GM23248 (cell line): ENCODE measurements at regions not wholly inside any gene's neighbourhood (a gene's known extent, or its start where the extent isn't known, plus 50 kb on each side); places are given as distances from the start of the nearest gene placed in this dataset.

Experiments
- DNase-seq: peaks from one replicate; pipeline ENCODE4 v3.0.0-alpha.2; 2015
- H2AFZ ChIP-seq: fragments of 200-600 bp; sonication (generic); 2 replicates; pipeline ENCODE4 v1.6.1; 2016; ENCODE audit warnings: antibody characterized with exemption
- H3F3A ChIP-seq: fragments of 200-600 bp; sonication (generic); 2 replicates; pipeline ENCODE4 v1.6.1; 2016; ENCODE audit warnings: mild to moderate bottlenecking, antibody characterized with exemption, mixed run types; ENCODE audit not compliant: insufficient read depth
- H3K27ac ChIP-seq: fragments of 200-600 bp; sonication (generic); 2 replicates; pipeline ENCODE4 v1.5.1; 2016; ENCODE audit warnings: mild to moderate bottlenecking
- H3K27me3 ChIP-seq: fragments of 200-600 bp; sonication (generic); replicated peaks from 2 replicates; pipeline ENCODE4 v1.6.1; 2016; ENCODE audit warnings: mild to moderate bottlenecking; ENCODE audit not compliant: insufficient read depth
- H3K36me3 ChIP-seq: fragments of 200-600 bp; sonication (generic); 2 replicates; pipeline ENCODE4 v1.6.1; 2016; ENCODE audit warnings: low read depth, mild to moderate bottlenecking
- H3K4me1 ChIP-seq: fragments of 200-600 bp; sonication (generic); 2 replicates; pipeline ENCODE4 v1.6.1; 2016; ENCODE audit warnings: mild to moderate bottlenecking; ENCODE audit not compliant: insufficient read depth
- H3K4me2 ChIP-seq: fragments of 200-600 bp; sonication (generic); one replicate; pipeline ENCODE4 v1.6.1; 2016; ENCODE audit warnings: mild to moderate bottlenecking; ENCODE audit not compliant: unreplicated experiment
- H3K4me3 ChIP-seq: fragments of 200-600 bp; sonication (generic); 2 replicates; pipeline ENCODE4 v1.5.1; 2016; ENCODE audit warnings: mild to moderate bottlenecking
- H3K79me2 ChIP-seq: fragments of 200-600 bp; sonication (generic); 2 replicates; pipeline ENCODE4 v1.6.1; 2016; ENCODE audit warnings: mild to moderate bottlenecking; ENCODE audit not compliant: insufficient read depth
- H3K9ac ChIP-seq: fragments of 200-600 bp; sonication (generic); 2 replicates; pipeline ENCODE4 v1.6.1; 2016; ENCODE audit warnings: mild to moderate bottlenecking
- H3K9me2 ChIP-seq: fragments of 200-600 bp; sonication (generic); 2 replicates; pipeline ENCODE4 v1.6.1; 2016; ENCODE audit warnings: mixed run types, mild to moderate bottlenecking, moderate library complexity; ENCODE audit not compliant: insufficient read depth
- H3K9me3 ChIP-seq: fragments of 200-600 bp; sonication (generic); one replicate; pipeline ENCODE4 v1.6.1; 2017; ENCODE audit warnings: low read depth
- H4K20me1 ChIP-seq: fragments of 200-600 bp; sonication (generic); 2 replicates; pipeline ENCODE4 v1.6.0; 2016; ENCODE audit not compliant: insufficient read depth
- EZH2 ChIP-seq: fragments of 200-600 bp; sonication (generic); IDR thresholded peaks from 2 replicates; pipeline ENCODE4 v1.6.1; 2018; ENCODE audit warnings: antibody characterized with exemption, mild to moderate bottlenecking; ENCODE audit not compliant: insufficient read depth, poor library complexity, severe bottlenecking
- EZH2phosphoT487 ChIP-seq: fragments of 200-600 bp; sonication (generic); IDR thresholded peaks from 2 replicates; pipeline ENCODE4 v1.6.1; 2018; ENCODE audit warnings: antibody characterized with exemption, moderate library complexity, mild to moderate bottlenecking, low read depth; ENCODE audit not compliant: insufficient read depth
- WGBS, 2 experiments: methylation state at CpG; one replicate each; pipeline ENCODE4 v1.1.6; 2015 to 2017; ENCODE audit warnings: low lambda C conversion rate in 2 of 2, low coverage in 1 of 2; ENCODE audit errors: missing lambda C conversion rate in 2 of 2; 5-methylcytosine and 5-hydroxymethylcytosine counted together
- in situ Hi-C: fragments of 300-500 bp; cut with MboI; formaldehyde crosslinking; loops from 2 replicates; pipeline ENCODE4 v1.15.0; 2020

DNA sequence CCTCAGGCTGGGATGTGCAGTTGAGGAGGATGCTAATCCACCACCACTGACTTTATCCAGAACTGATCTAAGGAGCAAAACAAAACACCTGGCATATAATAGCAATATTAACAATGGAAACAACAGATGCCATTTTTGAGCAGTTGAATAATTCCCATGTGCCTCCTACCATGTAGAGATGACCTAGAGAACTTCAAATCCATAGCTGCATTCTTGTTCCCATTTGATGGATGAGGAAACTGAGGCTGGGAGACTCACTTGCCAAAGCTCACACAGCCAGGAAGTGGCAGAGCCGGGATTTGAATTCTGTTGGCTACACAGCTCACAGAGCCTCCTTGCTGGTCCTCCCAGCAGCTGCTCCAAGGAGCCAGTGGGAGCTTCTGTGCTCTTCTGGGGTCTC lies 155.8 kb upstream of the MYL2 start:
- Histone ChIP-seq H2AFZ (no peak overlapping the region), H3K4me1 (no peaks in the 10 kb centered on the region), H4K20me1 (no peaks in the 10 kb centered on the region), H3K9me2 (no peaks in the 10 kb centered on the region), H3F3A (no peaks in the 10 kb centered on the region), H3K9ac (no peak overlapping the region), H3K4me3 (no peak overlapping the region), H3K4me2 (no peak overlapping the region), H3K27ac (no peak overlapping the region), H3K79me2 (no peaks in the 10 kb centered on the region), H3K36me3 (no peaks in the 10 kb centered on the region), H3K27me3 (peaks cover 56% of the 10 kb centered on the region), H3K9me3 (no peaks in the 10 kb centered on the region)
- DNase-seq: no peak
- WGBS, 2 experiments: 0 to 12% methylated on average over 1 of the region's 1 CpG
- in situ Hi-C loops: no loop called here
- TF ChIP-seq EZH2phosphoT487 (no peak), EZH2 (no peak)

DNA sequence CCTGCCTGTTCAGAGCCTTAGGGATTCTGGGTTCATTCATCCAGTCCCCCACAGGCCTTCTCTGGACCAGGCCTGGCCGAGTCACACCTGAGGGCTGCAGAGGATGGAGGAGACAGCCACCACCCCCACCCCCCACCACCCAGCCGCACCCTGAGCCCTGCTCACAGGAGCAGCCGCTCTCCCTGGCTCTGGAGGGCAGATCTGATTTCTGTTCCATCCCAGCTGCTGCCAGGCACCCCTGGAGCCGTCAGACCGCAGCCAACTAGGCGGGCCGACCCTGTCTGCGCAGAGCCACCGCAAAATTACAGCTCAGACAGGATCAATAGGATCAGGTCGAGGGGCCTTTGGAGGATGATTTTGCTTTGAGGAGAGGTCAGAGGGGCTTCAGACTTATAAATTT lies 154.6 kb upstream of the MYL2 start:
- Histone ChIP-seq H3K9ac (no peak overlapping the region), H4K20me1 (no peaks in the 10 kb centered on the region), H3K27me3 (peaks cover 54% of the 10 kb centered on the region), H3K9me3 (no peaks in the 10 kb centered on the region), H3F3A (no peaks in the 10 kb centered on the region), H3K4me1 (no peaks in the 10 kb centered on the region), H3K9me2 (no peaks in the 10 kb centered on the region), H3K27ac (no peak overlapping the region), H2AFZ (no peak overlapping the region), H3K79me2 (no peaks in the 10 kb centered on the region), H3K36me3 (no peaks in the 10 kb centered on the region), H3K4me3 (no peak overlapping the region), H3K4me2 (no peak overlapping the region)
- TF ChIP-seq EZH2 (no peak), EZH2phosphoT487 (no peak)
- 46 to 53% methylated on average over 10 of the region's 10 CpGs for WGBS, 2 experiments
- DNase-seq: no peak
- in situ Hi-C loops: no loop called here

DNA sequence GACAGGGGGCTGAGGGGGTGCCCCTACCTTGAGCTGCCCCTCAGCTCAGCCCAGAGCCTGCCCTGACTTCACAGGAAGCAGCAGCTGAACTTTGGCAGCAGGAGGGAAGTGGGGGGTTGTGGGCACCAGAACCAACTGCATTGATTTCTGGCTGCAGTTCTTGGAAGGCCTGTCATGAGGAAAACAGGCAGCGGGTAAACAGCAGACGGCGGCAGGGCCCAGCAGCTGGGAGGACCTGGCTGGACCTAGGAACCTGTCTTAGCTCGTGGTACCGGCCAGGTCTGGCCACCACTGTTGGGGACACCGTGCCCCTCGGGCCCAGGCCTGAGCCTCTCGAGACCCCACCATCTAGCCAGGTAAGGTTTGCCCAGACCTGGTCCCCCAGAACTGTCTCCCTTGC lies 154.2 kb upstream of the MYL2 start:
- DNase-seq: no peak
- Histone ChIP-seq H4K20me1 (no peaks in the 10 kb centered on the region), H3K27ac (no peak overlapping the region), H2AFZ (no peak overlapping the region), H3K36me3 (no peaks in the 10 kb centered on the region), H3K9ac (no peak overlapping the region), H3K4me3 (no peak overlapping the region), H3K27me3 (peaks cover 50% of the 10 kb centered on the region), H3K9me3 (no peaks in the 10 kb centered on the region), H3K79me2 (no peaks in the 10 kb centered on the region), H3K4me1 (no peaks in the 10 kb centered on the region), H3K4me2 (no peak overlapping the region), H3F3A (no peaks in the 10 kb centered on the region), H3K9me2 (no peaks in the 10 kb centered on the region)
- 48 to 57% methylated on average over 8 of the region's 8 CpGs for WGBS, 2 experiments
- TF ChIP-seq EZH2phosphoT487: no peak
- no peak for TF ChIP-seq EZH2
- in situ Hi-C loops: no loop called here

DNA sequence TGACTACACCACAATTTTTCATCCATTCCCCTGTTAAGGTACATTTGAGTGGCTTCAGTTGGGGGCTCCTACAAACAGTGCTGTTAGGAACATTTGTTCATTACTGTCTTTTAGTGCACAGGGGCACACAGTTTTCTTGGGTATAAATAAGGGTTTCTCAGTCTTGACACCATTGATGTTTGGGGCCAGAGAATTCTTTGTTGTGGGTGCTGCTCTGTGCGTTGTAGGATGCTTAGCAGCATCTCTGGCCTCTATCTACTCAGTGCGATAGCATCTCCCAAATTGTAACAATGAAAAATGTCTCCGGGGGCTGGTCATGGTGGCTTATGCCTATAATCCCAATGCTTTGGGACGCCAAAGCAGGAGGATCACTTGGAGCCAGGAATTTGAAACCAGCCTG lies 153.0 kb upstream of the MYL2 start:
- no peaks in the 10 kb centered on the region for H4K20me1 ChIP-seq
- in situ Hi-C loops: no loop called here
- H3K4me1 ChIP-seq: no peaks in the 10 kb centered on the region
- DNase-seq: no peak
- no peak overlapping the region for H3K27ac ChIP-seq
- no peak overlapping the region for H3K4me2 ChIP-seq
- H3F3A ChIP-seq: no peaks in the 10 kb centered on the region
- no peaks in the 10 kb centered on the region for H3K36me3 ChIP-seq
- 52 to 54% methylated on average over 4 of the region's 4 CpGs for WGBS, 2 experiments
- peaks cover 54% of the 10 kb centered on the region for H3K27me3 ChIP-seq
- no peaks in the 10 kb centered on the region for H3K79me2 ChIP-seq
- H3K4me3 ChIP-seq: no peak overlapping the region
- no peak overlapping the region for H3K9ac ChIP-seq
- no peaks in the 10 kb centered on the region for H3K9me3 ChIP-seq
- TF ChIP-seq EZH2 (no peak), EZH2phosphoT487 (no peak)
- no peak overlapping the region for H2AFZ ChIP-seq
- no peaks in the 10 kb centered on the region for H3K9me2 ChIP-seq

DNA sequence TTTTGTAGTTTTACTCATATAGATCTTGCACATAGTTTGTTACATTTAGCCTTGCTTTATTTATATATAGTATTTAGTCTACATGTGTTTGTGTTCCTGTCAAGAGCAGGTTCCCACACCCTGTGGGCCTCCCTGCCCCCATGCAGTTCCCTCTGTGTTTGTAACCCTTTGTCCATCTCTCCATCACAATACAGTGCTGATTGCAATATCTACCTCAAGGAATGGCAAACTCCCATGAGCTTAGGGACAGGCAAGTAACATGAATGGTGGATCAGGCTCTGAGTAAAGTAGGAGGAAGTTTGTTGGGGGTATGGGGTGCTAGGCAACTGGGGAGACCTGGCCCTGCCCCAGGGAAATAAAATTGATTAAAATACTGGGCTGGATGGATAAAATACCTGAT lies 151.9 kb upstream of the MYL2 start:
- Histone ChIP-seq H4K20me1 (no peaks in the 10 kb centered on the region), H3K4me1 (no peaks in the 10 kb centered on the region), H3K27me3 (peaks cover 50% of the 10 kb centered on the region), H3K9ac (no peak overlapping the region), H3K79me2 (no peaks in the 10 kb centered on the region), H3K9me2 (no peaks in the 10 kb centered on the region), H3K36me3 (no peaks in the 10 kb centered on the region), H3K27ac (no peak overlapping the region), H3K9me3 (no peaks in the 10 kb centered on the region), H2AFZ (no peak overlapping the region), H3K4me2 (no peak overlapping the region), H3K4me3 (no peak overlapping the region), H3F3A (no peaks in the 10 kb centered on the region)
- in situ Hi-C loops: no loop called here
- no peak for TF ChIP-seq EZH2
- no peak for TF ChIP-seq EZH2phosphoT487
- no peak for DNase-seq
